SW 1271 (cell line): ENCODE measurements at regions not wholly inside any gene's neighbourhood (a gene's known extent, or its start where the extent isn't known, plus 50 kb on each side); places are given as distances from the start of the nearest gene placed in this dataset.

Experiments
- DNase-seq, 2 experiments: peaks; one replicate each; lab custom pipeline; 2025; lab: John Stamatoyannopoulos, UW

GRCh38 chr16:82497139-82497538 is 129.6 kb upstream of the CDH13 start:
- DNase-seq = no peak

GRCh38 chr16:82488460-82488859 is 138.3 kb upstream of the CDH13 start:
- DNase-seq = no peak

GRCh38 chr16:82481455-82481854 is 145.3 kb upstream of the CDH13 start:
- DNase-seq = no peak

- DNase-seq = no peak
These were observed 150.0 kb upstream of the CDH13 start for GRCh38 chr16:82476786-82477185.

- no peak for DNase-seq
These were observed 156.1 kb upstream of the CDH13 start for GRCh38 chr16:82470620-82471152.

- no peak for DNase-seq
These were observed 156.8 kb upstream of the CDH13 start for GRCh38 chr16:82470016-82470415.

GRCh38 chr16:82464187-82464586 is 162.6 kb upstream of the CDH13 start:
- DNase-seq = no peak

- DNase-seq = no peak
These were observed 166.0 kb upstream of the CDH13 start for GRCh38 chr16:82460766-82461165.

- no peak for DNase-seq
These were observed 167.1 kb upstream of the CDH13 start for GRCh38 chr16:82459580-82460256.

- peak in 1 of 2 experiments; percentile 40 for DNase-seq
These were observed 170.1 kb upstream of the CDH13 start for GRCh38 chr16:82456683-82457082.

- DNase-seq = no peak
These were observed 172.2 kb upstream of the CDH13 start for GRCh38 chr16:82454566-82454965.

GRCh38 chr16:82454152-82454551 is 172.6 kb upstream of the CDH13 start:
- DNase-seq = no peak

- DNase-seq = no peak
These were observed 174.6 kb upstream of the CDH13 start for GRCh38 chr16:82452004-82452756.

- DNase-seq = no peak
These were observed 175.3 kb upstream of the CDH13 start for GRCh38 chr16:82451449-82451848.

- DNase-seq = no peak
These were observed 186.4 kb upstream of the CDH13 start for GRCh38 chr16:82440336-82440735.

GRCh38 chr16:82439678-82440293 is 187.0 kb upstream of the CDH13 start:
- peak in 1 of 2 experiments; percentile 23 for DNase-seq

GRCh38 chr16:82433042-82433441 is 193.7 kb upstream of the CDH13 start:
- DNase-seq = no peak

- no peak for DNase-seq
These were observed 194.5 kb upstream of the CDH13 start for GRCh38 chr16:82432261-82432660.

GRCh38 chr16:82425661-82426060 is 201.1 kb upstream of the CDH13 start:
- no peak for DNase-seq

GRCh38 chr16:82421851-82422250 is 204.9 kb upstream of the CDH13 start:
- DNase-seq = no peak

- no peak for DNase-seq
These were observed 207.4 kb upstream of the CDH13 start for GRCh38 chr16:82419332-82419731.

- no peak for DNase-seq
These were observed 212.3 kb upstream of the CDH13 start for GRCh38 chr16:82414476-82414875.

GRCh38 chr16:82412770-82413169 is 214.0 kb upstream of the CDH13 start:
- no peak for DNase-seq
